Transverse colon (tissue), 4 donors: ENCODE measurements at regions not wholly inside any gene's neighbourhood (a gene's known extent, or its start where the extent isn't known, plus 50 kb on each side); places are given as distances from the start of the nearest gene placed in this dataset.
"Not testable (repeated sequence)": the region's sequence is repeated elsewhere in the genome, so short reads cannot be mapped to it uniquely, and the experiment has no call there.

Experiments used
- DNase-seq: peaks from one replicate; pipeline ENCODE4 v3.0.0-alpha.2; 2019
- H3K27ac ChIP-seq, 4 donors: fragments of 200-600 bp; sonication (generic); 2 replicates each; pipeline ENCODE4 v1.5.1; 2016 to 2018; ENCODE audit warnings: inconsistent platforms in 4 of 4
- H3K27me3 ChIP-seq: fragments of 200-600 bp; sonication (generic); 2 replicates; pipeline ENCODE4 v1.5.1; 2017; ENCODE audit warnings: inconsistent platforms
- H3K36me3 ChIP-seq, 4 donors: fragments of 200-600 bp; sonication (generic); 2 replicates each; pipeline ENCODE4 v1.5.1; 2017 to 2019; ENCODE audit warnings: inconsistent platforms in 4 of 4
- H3K4me1 ChIP-seq, 4 donors: fragments of 200-600 bp; sonication (generic); 2 replicates each; pipeline ENCODE4 v1.5.1; 2017 to 2020; ENCODE audit warnings: inconsistent platforms in 4 of 4
- H3K4me3 ChIP-seq, 4 donors: fragments of 200-600 bp; sonication (generic); 1 replicate in 1 of 4; 2 replicates in 3 of 4; pipeline versions ENCODE4 v1.5.1 to v1.6.1; 2017 to 2019; ENCODE audit warnings: inconsistent platforms in 4 of 4
- H3K9me3 ChIP-seq, 2 donors: fragments of 200-600 bp; sonication (generic); 2 replicates each; pipeline ENCODE4 v1.5.1; 2017 to 2019; ENCODE audit warnings: inconsistent platforms in 2 of 2
- EP300 ChIP-seq: sonication (generic); formaldehyde crosslinking; IDR thresholded peaks from one replicate; pipeline ENCODE4 v1.6.1; 2017; ENCODE audit warnings: antibody characterized with exemption, low read depth
- POLR2A ChIP-seq: fragments of 450-650 bp; IDR thresholded peaks from one replicate; pipeline ENCODE4 v1.6.1; 2016; ENCODE audit warnings: antibody characterized with exemption, mild to moderate bottlenecking, moderate library complexity
- POLR2AphosphoS5 ChIP-seq, 3 donors: sonication (generic); formaldehyde crosslinking; IDR thresholded peaks; one replicate each; pipeline ENCODE4 v1.6.1; 2016; ENCODE audit warnings: antibody characterized with exemption in 3 of 3
- WGBS, 2 donors: methylation state at CpG; one replicate each; pipeline ENCODE4 v1.1.5; 2018; ENCODE audit warnings: low coverage in 1 of 2; 5-methylcytosine and 5-hydroxymethylcytosine counted together
- in situ Hi-C, 4 donors: fragments of 200-750 bp; cut with MboI; loops; one replicate each; pipeline versions ENCODE4 v1.15.0 to v1.15.1; 2017; ENCODE audit warnings: low sequenced_read_pairs in 3 of 4, low pct_ligation_motif_present in 1 of 4, low pct_unique_long_range_greater_than_20kb in 1 of 4
- intact Hi-C: fragments of 100-400 bp; cut with DNase I; formaldehyde crosslinking; loops from one replicate; pipeline ENCODE4 v1.15.1; 2023; ENCODE audit warnings: low total_unique reads
- TF ChIP-seq, protein P1 (sequence below), 5 experiments: fragments of 200-600 bp in 3 of 5; fragments of 450-650 bp in 2 of 5; sonication (generic) in 3 of 5; IDR thresholded peaks; 1 replicate in 2 of 5; 2 replicates in 3 of 5; pipeline ENCODE4 v1.5.1; 2016 to 2017; ENCODE audit warnings: antibody characterized with exemption in 5 of 5, inconsistent platforms in 3 of 5, mild to moderate bottlenecking in 2 of 5, moderate library complexity in 1 of 5

DNA sequence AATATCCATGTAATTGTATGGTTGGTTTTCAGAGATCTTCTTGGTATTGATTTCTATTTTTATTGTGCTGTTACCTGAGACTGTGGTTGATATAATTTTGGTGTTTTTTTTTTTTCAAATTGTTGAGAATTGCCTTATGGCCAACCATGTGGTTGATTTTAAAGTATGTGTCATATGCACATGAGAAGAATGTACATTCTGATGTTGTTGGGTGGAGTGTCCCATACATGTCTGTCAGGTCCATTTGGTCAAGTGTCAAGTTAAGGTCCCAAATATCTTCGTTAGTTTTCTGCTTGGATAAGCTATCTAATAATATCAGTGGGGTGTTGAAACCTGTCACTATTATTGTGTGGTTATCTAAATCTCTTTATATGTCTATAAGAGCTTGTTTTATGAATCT is 160.0 kb upstream of the ITGA1 start:
- Histone ChIP-seq H3K4me3 (no peak overlapping the region), H3K4me1 (no peaks in the 10 kb centered on the region), H3K36me3 (no peaks in the 10 kb centered on the region), H3K27ac (no peak overlapping the region), H3K27me3 (no peaks in the 10 kb centered on the region), H3K9me3 (no peaks in the 10 kb centered on the region)
- no peak for TF ChIP-seq POLR2A
- TF ChIP-seq, protein P1, sequence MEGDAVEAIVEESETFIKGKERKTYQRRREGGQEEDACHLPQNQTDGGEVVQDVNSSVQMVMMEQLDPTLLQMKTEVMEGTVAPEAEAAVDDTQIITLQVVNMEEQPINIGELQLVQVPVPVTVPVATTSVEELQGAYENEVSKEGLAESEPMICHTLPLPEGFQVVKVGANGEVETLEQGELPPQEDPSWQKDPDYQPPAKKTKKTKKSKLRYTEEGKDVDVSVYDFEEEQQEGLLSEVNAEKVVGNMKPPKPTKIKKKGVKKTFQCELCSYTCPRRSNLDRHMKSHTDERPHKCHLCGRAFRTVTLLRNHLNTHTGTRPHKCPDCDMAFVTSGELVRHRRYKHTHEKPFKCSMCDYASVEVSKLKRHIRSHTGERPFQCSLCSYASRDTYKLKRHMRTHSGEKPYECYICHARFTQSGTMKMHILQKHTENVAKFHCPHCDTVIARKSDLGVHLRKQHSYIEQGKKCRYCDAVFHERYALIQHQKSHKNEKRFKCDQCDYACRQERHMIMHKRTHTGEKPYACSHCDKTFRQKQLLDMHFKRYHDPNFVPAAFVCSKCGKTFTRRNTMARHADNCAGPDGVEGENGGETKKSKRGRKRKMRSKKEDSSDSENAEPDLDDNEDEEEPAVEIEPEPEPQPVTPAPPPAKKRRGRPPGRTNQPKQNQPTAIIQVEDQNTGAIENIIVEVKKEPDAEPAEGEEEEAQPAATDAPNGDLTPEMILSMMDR (IDR thresholded peaks at IDR 0.05) = no peak
- no peak for TF ChIP-seq POLR2AphosphoS5 (IDR thresholded peaks at IDR 0.05)
- no peak for TF ChIP-seq EP300
- 50 to 69% methylated on average over 1 of the region's 1 CpG for WGBS, 2 donors
- DNase-seq = no peak
- intact Hi-C loops = no loop called here
- in situ Hi-C loops = no loop called here

DNA sequence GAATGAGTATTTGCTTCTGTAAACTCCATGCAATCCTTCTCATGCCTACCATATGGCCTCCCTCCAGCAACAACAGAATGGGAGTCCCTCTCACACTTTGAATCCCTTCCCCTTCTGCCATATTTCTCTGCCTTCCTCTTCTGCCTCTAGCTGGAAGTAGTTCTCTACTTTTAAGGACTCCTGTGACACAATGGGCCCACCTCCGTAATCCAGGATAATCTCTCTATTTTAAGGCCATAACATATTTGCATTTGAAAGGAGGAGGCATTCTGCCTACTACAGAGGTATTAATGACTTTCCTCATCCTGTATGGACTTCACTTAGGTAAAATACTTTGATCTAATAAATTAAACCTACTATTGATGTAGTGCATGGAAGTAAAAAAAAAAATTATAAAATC is 155.4 kb upstream of the ITGA1 start:
- DNase-seq = no peak
- TF ChIP-seq, protein P1 (IDR thresholded peaks at IDR 0.05) = no peak
- no peak for TF ChIP-seq EP300
- TF ChIP-seq POLR2A = no peak
- in situ Hi-C loops = no loop called here
- Histone ChIP-seq H3K27ac (no peak overlapping the region), H3K4me3 (no peak overlapping the region), H3K36me3 (no peaks in the 10 kb centered on the region), H3K9me3 (no peaks in the 10 kb centered on the region), H3K4me1 (no peaks in the 10 kb centered on the region), H3K27me3 (no peaks in the 10 kb centered on the region)
- 89% methylated on average over 1 of the region's 1 CpG for WGBS, 2 donors
- intact Hi-C loops = no loop called here

DNA sequence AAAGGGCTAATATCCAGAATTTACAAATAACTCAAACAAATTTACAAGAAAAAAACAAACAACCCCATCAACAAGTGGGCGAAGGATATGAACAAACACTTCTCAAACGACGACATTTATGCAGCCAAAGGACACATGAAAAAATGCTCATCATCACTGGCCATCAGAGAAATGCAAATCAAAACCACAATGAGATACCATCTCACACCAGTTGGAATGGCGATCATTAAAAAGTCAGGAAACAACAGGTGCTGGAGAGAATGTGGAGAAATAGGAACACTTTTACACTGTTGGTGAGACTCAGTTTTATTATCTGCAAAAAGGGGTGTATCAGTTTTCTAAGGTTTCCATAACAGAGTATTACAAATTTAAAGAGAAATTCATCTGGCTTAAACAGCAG is 153.5 kb upstream of the ITGA1 start:
- in situ Hi-C loops, H3K4me1 ChIP-seq, H3K4me3 ChIP-seq, H3K9me3 ChIP-seq, DNase-seq, H3K27me3 ChIP-seq, H3K36me3 ChIP-seq, H3K27ac ChIP-seq, intact Hi-C loops: not testable (repeated sequence)
- 82 to 91% methylated on average over 4 of the region's 4 CpGs for WGBS, 2 donors

DNA sequence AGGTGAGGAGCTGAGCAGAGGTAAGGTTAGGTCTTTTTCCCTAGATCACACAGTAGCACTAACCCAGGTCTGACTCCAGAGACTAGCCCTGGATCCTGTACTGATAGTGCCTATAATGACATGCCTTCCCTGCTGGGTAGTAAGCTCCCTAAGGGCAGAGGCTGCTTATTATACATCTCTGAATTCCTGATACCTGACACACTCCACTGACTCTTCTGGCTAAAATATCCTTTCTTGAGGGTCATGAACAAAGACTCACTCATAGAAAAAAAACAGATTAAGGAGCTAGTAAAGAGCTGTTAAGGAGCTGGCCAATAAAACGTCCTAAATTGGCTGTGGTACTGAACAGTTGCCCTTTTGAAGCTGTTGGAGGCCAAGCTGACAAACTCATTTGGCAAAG is 149.0 kb upstream of the ITGA1 start:
- WGBS, 2 donors = 9 to 13% methylated on average over 1 of the region's 1 CpG
- Histone ChIP-seq H3K27me3 (no peaks in the 10 kb centered on the region), H3K4me3 (no peak overlapping the region), H3K9me3 (no peaks in the 10 kb centered on the region), H3K4me1 (no peaks in the 10 kb centered on the region), H3K36me3 (no peaks in the 10 kb centered on the region), H3K27ac (no peak overlapping the region)
- in situ Hi-C loops = no loop called here
- intact Hi-C loops = no loop called here
- TF ChIP-seq, protein P1 (IDR thresholded peaks at IDR 0.05) = no peak
- no peak for TF ChIP-seq POLR2A
- no peak for TF ChIP-seq POLR2AphosphoS5 (IDR thresholded peaks at IDR 0.05)
- no peak for TF ChIP-seq EP300
- DNase-seq = no peak

DNA sequence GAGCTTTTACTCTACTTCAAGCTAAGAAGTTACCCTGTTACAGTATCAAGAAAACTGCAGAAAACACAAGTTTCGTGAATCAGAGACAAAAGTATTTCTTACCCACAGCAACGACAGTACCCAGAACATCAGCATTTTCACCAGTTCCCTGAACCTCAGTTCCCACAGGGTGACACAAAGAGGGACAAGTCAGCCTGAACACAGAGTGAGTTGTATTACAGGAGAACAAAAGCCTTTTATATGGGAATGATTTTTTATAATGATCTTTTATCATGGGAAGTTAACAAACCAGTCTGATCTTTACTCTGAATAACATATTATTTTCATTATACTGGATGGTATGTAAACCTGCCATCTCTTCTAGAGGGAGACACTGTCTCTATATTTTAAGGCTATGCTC is 139.0 kb upstream of the ITGA1 start:
- Histone ChIP-seq H3K9me3 (no peaks in the 10 kb centered on the region), H3K4me1 (no peaks in the 10 kb centered on the region), H3K27me3 (no peaks in the 10 kb centered on the region), H3K4me3 (no peak overlapping the region), H3K36me3 (no peaks in the 10 kb centered on the region), H3K27ac (no peak overlapping the region)
- intact Hi-C loops (no loop called here), in situ Hi-C loops (no loop called here)
- no peak for DNase-seq
- 36 to 55% methylated on average over 2 of the region's 2 CpGs for WGBS, 2 donors
- TF ChIP-seq POLR2AphosphoS5 (IDR thresholded peaks at IDR 0.05) (no peak), EP300 (no peak), POLR2A (no peak)
- TF ChIP-seq, protein P1 (IDR thresholded peaks at IDR 0.05) = no peak
